ENCODE measurements at regions not wholly inside any gene's neighbourhood (a gene's known extent, or its start where the extent isn't known, plus 50 kb on each side); places are given as distances from the start of the nearest gene placed in this dataset.
"Not testable (repeated sequence)": the region's sequence is repeated elsewhere in the genome, so short reads cannot be mapped to it uniquely, and the experiment has no call there.

DNA sequence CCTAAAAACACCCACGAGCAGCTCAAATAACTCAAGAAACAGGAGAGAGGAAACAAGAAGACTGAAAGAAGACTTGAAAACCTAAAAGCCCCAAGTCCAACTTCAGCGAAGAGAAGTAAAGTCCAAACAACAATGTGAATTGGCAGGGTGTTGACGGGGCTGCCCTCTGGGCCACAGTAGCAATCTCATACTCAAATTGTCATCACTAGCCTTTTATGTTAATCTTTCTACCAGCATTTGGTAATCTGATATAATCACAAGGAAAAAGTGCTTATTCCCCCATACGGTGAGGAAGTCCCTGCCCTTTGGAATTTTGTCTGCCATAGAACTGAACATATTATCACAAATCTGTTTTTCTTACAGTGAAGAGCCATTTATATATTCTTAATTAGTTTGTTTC lies 51.5 kb upstream of the IFNE start:
- Histone ChIP-seq H3K4me3 (no peak overlapping the region), H3K36me3 (replicated peaks in 1 of 2; ENCODE audit: insufficient read depth in 1 of 2, low read depth in 2 of 2) (no peaks in the 10 kb centered on the region), H3K9me3 (no peaks in the 10 kb centered on the region), H3K27me3 (no peaks in the 10 kb centered on the region), H3K4me1 (no peaks in the 10 kb centered on the region), H3K27ac (no peak overlapping the region)
- WGBS, 2 donors = 57 to 59% methylated on average over 4 of the region's 4 CpGs
- no peak for ATAC-seq
- no peak for TF ChIP-seq POLR2A (IDR thresholded peaks at IDR 0.05)
- TF ChIP-seq, protein P1, sequence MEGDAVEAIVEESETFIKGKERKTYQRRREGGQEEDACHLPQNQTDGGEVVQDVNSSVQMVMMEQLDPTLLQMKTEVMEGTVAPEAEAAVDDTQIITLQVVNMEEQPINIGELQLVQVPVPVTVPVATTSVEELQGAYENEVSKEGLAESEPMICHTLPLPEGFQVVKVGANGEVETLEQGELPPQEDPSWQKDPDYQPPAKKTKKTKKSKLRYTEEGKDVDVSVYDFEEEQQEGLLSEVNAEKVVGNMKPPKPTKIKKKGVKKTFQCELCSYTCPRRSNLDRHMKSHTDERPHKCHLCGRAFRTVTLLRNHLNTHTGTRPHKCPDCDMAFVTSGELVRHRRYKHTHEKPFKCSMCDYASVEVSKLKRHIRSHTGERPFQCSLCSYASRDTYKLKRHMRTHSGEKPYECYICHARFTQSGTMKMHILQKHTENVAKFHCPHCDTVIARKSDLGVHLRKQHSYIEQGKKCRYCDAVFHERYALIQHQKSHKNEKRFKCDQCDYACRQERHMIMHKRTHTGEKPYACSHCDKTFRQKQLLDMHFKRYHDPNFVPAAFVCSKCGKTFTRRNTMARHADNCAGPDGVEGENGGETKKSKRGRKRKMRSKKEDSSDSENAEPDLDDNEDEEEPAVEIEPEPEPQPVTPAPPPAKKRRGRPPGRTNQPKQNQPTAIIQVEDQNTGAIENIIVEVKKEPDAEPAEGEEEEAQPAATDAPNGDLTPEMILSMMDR (IDR thresholded peaks at IDR 0.05) = no peak
- intact Hi-C loops (cut with DNase I) = no loop called here
- DNase-seq = no peak

DNA sequence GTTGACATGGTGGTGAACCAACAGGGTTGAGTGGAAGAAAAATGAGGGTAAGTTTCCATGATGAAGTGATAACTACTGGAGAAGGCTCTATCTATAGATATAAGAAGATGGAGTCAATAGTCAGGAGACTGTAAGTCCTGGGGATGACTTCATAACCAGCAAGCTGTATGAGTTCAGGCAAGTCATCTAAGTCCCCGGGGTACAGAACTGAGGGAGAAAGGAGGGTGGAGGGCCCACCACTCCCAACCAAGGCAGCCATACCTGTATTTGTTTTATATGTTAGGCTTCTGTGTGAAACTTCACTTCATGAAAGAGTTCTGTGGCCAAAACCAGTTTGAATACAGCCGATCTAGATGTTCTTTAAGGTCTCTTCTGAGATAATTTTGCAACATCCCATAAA lies 53.3 kb upstream of the IFNE start:
- DNase-seq = no peak
- TF ChIP-seq, protein P1 (IDR thresholded peaks at IDR 0.05) = no peak
- ATAC-seq = no peak
- 88 to 89% methylated on average over 2 of the region's 2 CpGs for WGBS, 2 donors
- intact Hi-C loops (cut with DNase I) = no loop called here
- Histone ChIP-seq H3K9me3 (no peaks in the 10 kb centered on the region), H3K4me1 (no peaks in the 10 kb centered on the region), H3K36me3 (replicated peaks in 1 of 2; ENCODE audit: insufficient read depth in 1 of 2, low read depth in 2 of 2) (no peaks in the 10 kb centered on the region), H3K4me3 (no peak overlapping the region), H3K27me3 (no peaks in the 10 kb centered on the region), H3K27ac (no peak overlapping the region)

DNA sequence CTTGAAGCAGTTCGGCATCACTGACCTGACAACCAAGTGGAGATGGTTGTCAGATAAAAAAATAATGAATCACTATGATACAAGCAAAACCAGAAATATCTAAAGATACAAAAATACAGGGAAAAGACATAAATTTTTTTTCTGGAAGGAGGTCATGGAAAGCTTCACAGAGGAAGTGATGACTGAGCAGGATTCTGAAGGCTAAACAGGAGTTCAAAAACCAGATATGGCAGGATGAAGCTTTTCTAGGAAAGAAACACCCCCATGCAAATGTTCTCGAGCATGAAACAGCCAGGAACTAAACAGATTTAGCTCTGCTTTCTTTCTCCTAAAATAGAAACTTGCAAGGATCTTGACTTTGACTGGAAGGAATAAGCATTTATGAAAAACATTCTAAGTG lies 60.7 kb upstream of the IFNE start:
- Histone ChIP-seq H3K4me3 (no peak overlapping the region), H3K4me1 (no peaks in the 10 kb centered on the region), H3K27ac (no peak overlapping the region), H3K27me3 (no peaks in the 10 kb centered on the region), H3K36me3 (replicated peaks in 1 of 2; ENCODE audit: insufficient read depth in 1 of 2, low read depth in 2 of 2) (no peaks in the 10 kb centered on the region), H3K9me3 (no peaks in the 10 kb centered on the region)
- TF ChIP-seq, protein P1 (IDR thresholded peaks at IDR 0.05) = no peak
- no peak for TF ChIP-seq POLR2A (IDR thresholded peaks at IDR 0.05)
- no peak for ATAC-seq
- 61 to 68% methylated on average over 2 of the region's 2 CpGs for WGBS, 2 donors
- DNase-seq = no peak
- intact Hi-C loops (cut with DNase I) = no loop called here

DNA sequence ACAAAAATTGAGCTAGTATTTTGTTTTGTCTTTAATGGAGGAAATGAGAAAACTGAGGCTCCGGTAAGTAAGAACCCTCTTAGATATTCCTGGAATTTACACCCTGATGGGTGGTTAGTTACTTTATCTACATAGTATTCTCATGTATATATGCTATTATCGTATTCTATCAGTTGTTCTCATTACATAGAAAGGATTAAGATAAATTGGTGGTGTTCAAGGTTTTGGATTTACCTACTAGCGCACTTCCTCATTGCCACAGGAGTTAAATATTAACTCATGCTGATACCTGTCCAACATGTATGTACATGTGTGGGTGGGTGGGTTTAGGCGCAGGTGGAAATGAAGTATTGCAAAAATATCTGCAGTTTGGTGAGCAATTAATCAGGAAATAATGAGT lies 61.1 kb upstream of the IFNE start:
- no peak for TF ChIP-seq POLR2A (IDR thresholded peaks at IDR 0.05)
- TF ChIP-seq, protein P1 (IDR thresholded peaks at IDR 0.05) = no peak
- no peak overlapping the region for H3K27ac ChIP-seq
- no peaks in the 10 kb centered on the region for H3K4me1 ChIP-seq
- H3K27me3 ChIP-seq = no peaks in the 10 kb centered on the region
- ATAC-seq (no peak), DNase-seq (no peak)
- 21 to 29% methylated on average over 4 of the region's 4 CpGs for WGBS, 2 donors
- H3K9me3 ChIP-seq = no peaks in the 10 kb centered on the region
- intact Hi-C loops (cut with DNase I) = no loop called here
- no peak overlapping the region for H3K4me3 ChIP-seq
- H3K36me3 ChIP-seq (replicated peaks in 1 of 2; ENCODE audit: insufficient read depth in 1 of 2, low read depth in 2 of 2) = no peaks in the 10 kb centered on the region

DNA sequence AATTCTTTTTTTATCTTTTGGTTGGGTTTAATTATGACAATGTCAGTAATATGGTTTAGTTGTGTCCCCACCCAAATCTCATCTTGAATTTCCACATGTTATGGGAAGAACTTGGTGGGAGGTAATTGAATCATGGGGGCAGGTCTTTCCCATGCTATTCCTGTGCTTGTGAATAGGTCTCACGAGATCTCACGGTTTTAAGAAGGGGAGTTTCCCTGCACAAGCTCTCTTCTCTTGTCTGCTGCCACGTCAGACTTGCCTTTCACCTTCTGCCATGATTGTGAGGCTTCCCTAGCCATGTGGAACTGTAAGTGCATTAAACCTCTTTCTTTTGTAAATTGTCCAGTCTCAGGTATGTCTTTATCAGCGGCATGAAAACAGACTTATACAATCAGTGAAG lies 61.7 kb upstream of the IFNE start:
- H3K27me3 ChIP-seq; H3K9me3 ChIP-seq; intact Hi-C loops (cut with DNase I); ATAC-seq; H3K4me3 ChIP-seq; H3K4me1 ChIP-seq; H3K27ac ChIP-seq; DNase-seq; H3K36me3 ChIP-seq (replicated peaks in 1 of 2; ENCODE audit: insufficient read depth in 1 of 2, low read depth in 2 of 2): not testable (repeated sequence)
- WGBS, 2 donors = 83 to 91% methylated on average over 4 of the region's 4 CpGs
